DOHH2 (cell line): ENCODE measurements at regions not wholly inside any gene's neighbourhood (a gene's known extent, or its start where the extent isn't known, plus 50 kb on each side); places are given as distances from the start of the nearest gene placed in this dataset.

ENCODE experiments used
- EZH2phosphoT487 ChIP-seq: fragments of 200-600 bp; sonication (generic); IDR thresholded peaks from 2 replicates; pipeline ENCODE4 v1.6.1; 2017; ENCODE audit warnings: borderline replicate concordance, mild to moderate bottlenecking, antibody characterized with exemption, low read length, moderate library complexity, mixed read lengths
- TF ChIP-seq, protein P1 (sequence below): fragments of 200-600 bp; sonication (generic); IDR thresholded peaks from one replicate; pipeline ENCODE4 v1.5.1; 2014; ENCODE audit warnings: antibody characterized with exemption, mild to moderate bottlenecking, low read depth, low read length; ENCODE audit not compliant: poor library complexity, severe bottlenecking

DNA sequence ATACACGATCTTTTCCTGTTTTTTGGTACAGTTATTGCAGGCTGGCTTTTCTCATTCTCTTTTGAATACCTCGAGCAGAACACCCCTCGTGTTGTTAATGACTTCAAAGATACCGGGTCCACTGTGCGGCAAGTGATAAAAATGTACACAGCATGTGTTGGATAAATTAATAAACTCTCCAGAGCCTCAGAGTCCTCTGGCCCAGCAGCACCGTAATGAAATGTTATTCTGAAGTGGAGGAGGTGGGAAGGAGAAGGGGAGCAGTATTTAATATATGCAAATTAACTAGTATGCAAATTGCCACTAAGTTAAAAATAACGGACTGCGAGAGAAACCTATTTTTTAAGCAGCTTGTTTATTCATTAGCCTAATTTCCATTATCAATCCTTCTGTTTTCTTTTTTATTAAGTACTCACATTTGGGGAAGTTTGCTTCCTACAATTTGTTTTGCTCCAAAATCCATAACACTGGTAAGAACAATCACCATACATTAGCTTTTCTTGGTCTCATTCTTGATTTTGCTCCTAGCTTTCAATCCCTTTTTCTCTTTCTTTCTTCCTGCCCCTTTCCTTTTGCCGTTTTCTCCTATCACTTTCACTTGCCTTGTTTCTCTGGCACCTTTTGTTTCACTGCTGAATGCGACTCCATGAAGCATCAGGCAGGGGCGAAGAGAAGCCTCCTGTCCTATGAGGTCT, 462.3 kb upstream of the PPP2R3A start:
- TF ChIP-seq, protein P1, sequence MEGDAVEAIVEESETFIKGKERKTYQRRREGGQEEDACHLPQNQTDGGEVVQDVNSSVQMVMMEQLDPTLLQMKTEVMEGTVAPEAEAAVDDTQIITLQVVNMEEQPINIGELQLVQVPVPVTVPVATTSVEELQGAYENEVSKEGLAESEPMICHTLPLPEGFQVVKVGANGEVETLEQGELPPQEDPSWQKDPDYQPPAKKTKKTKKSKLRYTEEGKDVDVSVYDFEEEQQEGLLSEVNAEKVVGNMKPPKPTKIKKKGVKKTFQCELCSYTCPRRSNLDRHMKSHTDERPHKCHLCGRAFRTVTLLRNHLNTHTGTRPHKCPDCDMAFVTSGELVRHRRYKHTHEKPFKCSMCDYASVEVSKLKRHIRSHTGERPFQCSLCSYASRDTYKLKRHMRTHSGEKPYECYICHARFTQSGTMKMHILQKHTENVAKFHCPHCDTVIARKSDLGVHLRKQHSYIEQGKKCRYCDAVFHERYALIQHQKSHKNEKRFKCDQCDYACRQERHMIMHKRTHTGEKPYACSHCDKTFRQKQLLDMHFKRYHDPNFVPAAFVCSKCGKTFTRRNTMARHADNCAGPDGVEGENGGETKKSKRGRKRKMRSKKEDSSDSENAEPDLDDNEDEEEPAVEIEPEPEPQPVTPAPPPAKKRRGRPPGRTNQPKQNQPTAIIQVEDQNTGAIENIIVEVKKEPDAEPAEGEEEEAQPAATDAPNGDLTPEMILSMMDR = no peak
- TF ChIP-seq EZH2phosphoT487 = no peak
